Hematopoietic multipotent progenitor cell treated with erythropoietin and hydrocortisone succinate and interleukin-3 and kit ligand, for 4 days (in vitro differentiated cells): ENCODE measurements at regions not wholly inside any gene's neighbourhood (a gene's known extent, or its start where the extent isn't known, plus 50 kb on each side); places are given as distances from the start of the nearest gene placed in this dataset.
"Not testable (repeated sequence)": the region's sequence is repeated elsewhere in the genome, so short reads cannot be mapped to it uniquely, and the experiment has no call there.

ENCODE experiments used
- DNase-seq: peaks from one replicate; pipeline ENCODE4 v3.0.0-alpha.2; 2015

- no peak for DNase-seq
These were observed 373.1 kb downstream of the CD109 start for GRCh38 chr6:74069089-74069581.

- peak; percentile 3 for DNase-seq
These were observed 370.3 kb downstream of the CD109 start for GRCh38 chr6:74066168-74066871.

GRCh38 chr6:74065705-74066104, 369.7 kb downstream of the CD109 start:
- no peak for DNase-seq

GRCh38 chr6:74063391-74063790, 367.4 kb downstream of the CD109 start:
- DNase-seq, result no peak

GRCh38 chr6:74061201-74061600, 365.2 kb downstream of the CD109 start:
- DNase-seq, result no peak

GRCh38 chr6:74060354-74060753, 364.4 kb downstream of the CD109 start:
- DNase-seq, result no peak

- no peak for DNase-seq
These were observed 362.6 kb downstream of the CD109 start for GRCh38 chr6:74058606-74059005.

- no peak for DNase-seq
These were observed 361.3 kb downstream of the CD109 start for GRCh38 chr6:74057326-74057725.

GRCh38 chr6:74054190-74054589, 358.2 kb downstream of the CD109 start:
- no peak for DNase-seq

- no peak for DNase-seq
These were observed 354.9 kb downstream of the CD109 start for GRCh38 chr6:74050921-74051320.

GRCh38 chr6:74048387-74048786, 352.4 kb downstream of the CD109 start:
- DNase-seq, result no peak

GRCh38 chr6:74044417-74045096, 348.6 kb downstream of the CD109 start:
- DNase-seq, result no peak

GRCh38 chr6:74041420-74041819, 345.4 kb downstream of the CD109 start:
- no peak for DNase-seq

GRCh38 chr6:74018825-74019224, 322.8 kb downstream of the CD109 start:
- DNase-seq, result no peak

- no peak for DNase-seq
These were observed 319.4 kb downstream of the CD109 start for GRCh38 chr6:74015427-74015826.

- DNase-seq, result no peak
These were observed 304.9 kb downstream of the CD109 start for GRCh38 chr6:74000666-74001490.

- not testable (repeated sequence) for DNase-seq
These were observed 294.7 kb downstream of the CD109 start for GRCh38 chr6:73990609-73991238.

GRCh38 chr6:73989428-73989827, 293.4 kb downstream of the CD109 start:
- no peak for DNase-seq

GRCh38 chr6:73985891-73986290, 289.9 kb downstream of the CD109 start:
- DNase-seq, result peak; percentile 13

- DNase-seq, result no peak
These were observed 288.7 kb downstream of the CD109 start for GRCh38 chr6:73984571-73985210.

GRCh38 chr6:73983367-73983766, 287.4 kb downstream of the CD109 start:
- DNase-seq, result no peak

GRCh38 chr6:73980096-73980495, 284.1 kb downstream of the CD109 start:
- DNase-seq, result no peak

GRCh38 chr6:73978330-73978729, 282.3 kb downstream of the CD109 start:
- no peak for DNase-seq
